ENCODE measurements at regions not wholly inside any gene's neighbourhood (a gene's known extent, or its start where the extent isn't known, plus 50 kb on each side); places are given as distances from the start of the nearest gene placed in this dataset.

GRCh38 chr7:42414028-42414427 lies 177.0 kb upstream of the GLI3 start (continued):
- TF ChIP-seq SUZ12 (IDR thresholded peaks at IDR 0.05; ENCODE audit: low read length) (no peak), GTF2F1 (IDR thresholded peaks at IDR 0.05; ENCODE audit: borderline replicate concordance, low read depth, low read length) (no peak), NANOG (IDR thresholded peaks at IDR 0.05; ENCODE audit: insufficient read depth, low read depth, low read length, poor library complexity, severe bottlenecking) (no peak), SRF (IDR thresholded peaks at IDR 0.05; ENCODE audit: low read depth, low read length) (no peak)

All from H1 (cell line).